Stimulated activated CD4-positive, alpha-beta T cell treated with anti-CD3 and anti-CD28 coated beads, Interleukin-12 subunit alpha, Interleukin-12 subunit beta, amount 100 ng/mL, for 48 hours (primary cell): ENCODE measurements at regions not wholly inside any gene's neighbourhood (a gene's known extent, or its start where the extent isn't known, plus 50 kb on each side); places are given as distances from the start of the nearest gene placed in this dataset.
"Not testable (repeated sequence)": the region's sequence is repeated elsewhere in the genome, so short reads cannot be mapped to it uniquely, and the experiment has no call there.

Experiments
- DNase-seq, 3 donors: peaks; one replicate each; pipeline ENCODE4 v3.0.0-alpha.2; 2020; ENCODE audit warnings: low read depth in 2 of 3, low spot score in 1 of 3

DNA sequence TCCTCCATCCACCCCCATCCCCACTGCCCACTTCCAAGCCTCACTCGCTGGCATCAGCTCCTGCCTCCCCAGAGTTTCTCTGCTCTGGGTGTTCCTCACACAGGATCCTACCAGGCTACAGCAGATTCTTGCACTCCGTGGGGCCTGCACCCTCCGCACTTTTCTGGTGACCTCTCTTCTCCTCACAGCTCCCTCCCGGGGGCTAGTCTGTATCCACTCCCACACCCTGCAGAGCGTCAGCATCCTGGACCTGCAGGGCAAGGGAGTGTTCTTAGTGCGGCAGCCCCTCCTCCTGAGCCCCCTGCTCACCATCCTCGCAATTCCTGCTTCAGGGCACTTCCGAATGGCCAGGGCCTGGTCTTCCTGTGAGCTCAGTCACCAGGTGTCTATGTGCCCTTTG lies 224.2 kb downstream of the DLL1 start:
- no peak for DNase-seq

DNA sequence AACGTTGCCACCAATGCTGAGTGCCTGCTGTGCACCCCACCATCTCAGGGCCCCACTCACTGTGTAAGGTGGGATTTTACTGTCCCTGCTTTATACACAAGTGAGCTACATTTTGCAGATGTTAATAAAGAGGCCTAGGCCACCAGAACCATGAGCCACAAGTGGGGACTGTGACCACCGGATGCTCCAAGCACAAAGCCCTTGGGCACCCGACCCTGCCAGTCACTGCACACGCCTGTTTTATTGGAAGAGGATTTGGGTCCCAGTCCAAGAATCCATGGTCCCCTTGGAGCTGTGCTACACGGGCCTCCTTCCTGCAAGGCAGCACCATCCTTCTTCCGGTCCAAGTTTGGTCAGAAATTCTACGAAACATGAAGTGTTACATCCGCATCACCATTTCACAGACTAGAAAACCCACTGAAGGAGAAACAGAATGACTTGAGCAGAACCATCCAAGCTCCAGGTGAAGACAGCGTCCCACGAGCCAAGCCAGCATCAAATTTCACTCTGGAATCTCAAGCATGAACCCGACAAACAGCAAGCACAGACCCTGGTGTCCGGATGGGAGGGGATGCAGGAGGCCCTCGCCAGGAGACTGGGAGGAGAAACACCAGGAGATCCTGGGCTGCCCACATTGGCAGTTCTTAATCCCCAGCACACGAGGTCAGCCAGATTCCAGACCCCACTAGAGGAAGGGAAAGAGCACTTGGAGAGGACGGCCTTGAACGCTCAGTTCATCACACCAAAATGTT lies 226.9 kb downstream of the DLL1 start:
- no peak for DNase-seq

DNA sequence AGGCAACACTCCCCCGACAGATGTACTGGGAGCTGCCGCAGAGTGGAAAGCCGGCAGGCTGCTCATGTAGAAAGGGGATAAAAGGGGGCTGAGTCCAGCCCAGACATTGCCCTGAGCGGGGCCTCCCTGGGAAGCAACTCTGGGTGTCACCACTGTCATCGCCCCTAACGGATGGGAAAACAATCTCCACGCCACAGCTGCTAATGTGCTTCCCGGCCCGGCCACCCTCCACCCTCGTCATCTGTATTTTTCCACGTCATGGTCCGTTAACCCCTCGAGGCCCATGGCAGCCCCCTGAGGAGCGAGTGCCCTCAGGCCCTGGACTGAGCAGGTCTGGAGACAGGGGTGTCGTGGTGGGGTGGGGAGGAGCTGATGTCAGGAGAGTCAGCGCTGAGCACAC lies 227.4 kb downstream of the DLL1 start:
- DNase-seq, result no peak

- no peak for DNase-seq
Measured at GRCh38 chr6:170062915-170063241, 228.0 kb downstream of the DLL1 start.

DNA sequence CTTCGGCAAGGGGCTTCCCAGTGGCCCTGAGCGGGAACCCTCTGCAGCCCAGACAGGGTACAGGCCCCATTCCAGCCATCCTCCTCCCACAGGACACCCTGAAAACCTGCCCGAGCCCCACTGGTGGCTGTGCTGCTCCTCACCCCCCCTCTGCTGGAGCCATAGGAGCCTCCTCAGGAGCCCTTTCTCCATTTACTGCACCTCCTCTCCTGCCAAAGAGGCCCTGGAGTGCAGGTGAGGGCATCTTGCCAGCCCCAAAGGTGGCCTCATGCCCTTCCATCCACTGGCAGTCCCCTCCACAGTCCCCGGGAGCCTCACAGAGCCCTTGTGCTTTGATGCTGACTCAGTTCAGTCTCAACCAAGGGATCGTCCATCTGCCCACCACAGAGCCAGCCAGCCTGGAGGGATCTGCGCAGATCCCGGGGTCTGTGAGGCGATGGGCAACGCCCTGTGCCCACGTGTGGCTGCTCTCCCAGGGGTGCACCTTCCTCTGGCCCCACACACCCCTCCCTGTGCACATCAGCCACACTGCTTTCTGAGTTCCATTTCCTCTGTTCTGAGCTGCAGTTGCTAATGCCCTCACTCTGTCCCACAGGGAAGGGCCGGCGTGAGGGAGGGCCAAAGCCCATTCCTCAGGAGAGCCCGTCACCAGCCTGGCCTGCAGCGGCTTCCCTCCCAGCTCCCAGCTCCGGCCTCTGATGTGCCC lies 228.5 kb downstream of the DLL1 start:
- no peak for DNase-seq

DNA sequence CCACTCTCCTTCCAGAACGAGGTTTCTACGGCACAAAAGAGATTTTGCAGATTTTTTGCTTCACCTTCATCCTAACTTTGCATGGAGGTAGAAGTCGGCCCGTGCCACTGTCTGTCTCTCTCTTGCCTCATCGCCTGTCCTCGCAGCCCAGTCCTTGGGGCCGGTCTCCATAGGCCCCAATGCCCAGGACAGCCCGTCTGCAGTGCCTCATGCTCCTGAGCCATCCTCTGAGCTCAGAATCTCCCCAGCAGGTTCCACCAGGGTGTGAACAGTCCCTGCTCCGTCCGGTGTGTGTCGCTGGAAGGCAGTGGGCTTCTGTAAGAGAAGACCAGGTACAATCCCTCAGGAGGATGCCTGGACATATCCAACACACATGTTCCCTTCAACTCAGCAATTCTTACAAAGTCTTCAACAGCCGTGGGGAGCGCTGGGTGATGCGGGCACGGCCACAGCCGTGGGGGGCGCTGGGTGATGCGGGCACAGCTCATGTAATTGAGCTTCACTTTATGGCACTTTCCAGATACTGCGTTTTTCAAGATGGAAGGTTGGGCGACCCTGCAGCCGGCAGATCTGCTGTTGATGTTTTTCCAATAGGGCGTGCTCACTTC lies 231.9 kb downstream of the DLL1 start:
- no peak for DNase-seq

DNA sequence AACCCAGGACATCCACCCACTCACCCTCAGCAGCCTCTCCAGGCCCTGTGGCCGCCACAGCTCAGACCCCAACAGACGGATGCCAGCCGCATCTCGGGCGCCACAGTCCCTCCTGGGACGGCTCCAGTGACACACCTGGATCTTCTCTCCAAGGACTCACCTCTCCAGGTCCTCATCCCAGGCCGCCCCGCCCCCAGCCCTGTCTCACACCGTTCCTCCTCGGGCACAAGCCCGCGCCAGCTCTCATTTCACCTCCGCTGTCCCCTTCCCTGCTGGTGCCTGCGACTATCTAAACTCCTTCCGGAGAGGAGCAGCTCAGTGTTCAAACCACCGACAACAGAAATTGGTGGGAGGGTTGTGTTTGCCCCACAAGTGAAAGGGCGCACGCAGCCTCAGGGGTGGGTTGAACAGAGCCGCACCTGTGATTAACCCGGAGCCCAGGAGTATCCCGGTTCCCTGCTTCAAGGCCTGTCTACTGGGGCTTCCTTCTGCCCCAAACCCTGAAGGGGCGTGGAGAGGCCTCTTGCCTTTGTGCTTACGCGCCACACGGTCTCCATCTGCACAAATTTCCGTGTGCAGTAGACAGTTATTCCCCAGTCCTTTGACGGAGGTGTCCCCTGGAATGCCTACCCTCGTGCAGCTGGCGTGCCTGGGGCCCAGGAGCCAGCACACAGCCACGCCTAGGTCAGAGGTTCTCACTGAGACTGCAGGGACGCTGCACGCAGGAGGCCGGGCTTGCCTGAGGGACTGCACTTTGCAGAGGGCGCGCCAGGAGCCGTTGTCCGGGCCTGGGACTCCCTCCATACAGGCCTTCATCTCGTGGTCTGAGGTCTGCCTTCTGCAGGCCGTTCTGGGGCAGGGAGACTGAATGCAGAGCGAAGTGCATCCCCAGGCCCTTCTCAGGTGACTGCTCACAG lies 232.7 kb downstream of the DLL1 start:
- no peak for DNase-seq

GRCh38 chr6:170057034-170057734 lies 233.7 kb downstream of the DLL1 start:
- no peak for DNase-seq

DNA sequence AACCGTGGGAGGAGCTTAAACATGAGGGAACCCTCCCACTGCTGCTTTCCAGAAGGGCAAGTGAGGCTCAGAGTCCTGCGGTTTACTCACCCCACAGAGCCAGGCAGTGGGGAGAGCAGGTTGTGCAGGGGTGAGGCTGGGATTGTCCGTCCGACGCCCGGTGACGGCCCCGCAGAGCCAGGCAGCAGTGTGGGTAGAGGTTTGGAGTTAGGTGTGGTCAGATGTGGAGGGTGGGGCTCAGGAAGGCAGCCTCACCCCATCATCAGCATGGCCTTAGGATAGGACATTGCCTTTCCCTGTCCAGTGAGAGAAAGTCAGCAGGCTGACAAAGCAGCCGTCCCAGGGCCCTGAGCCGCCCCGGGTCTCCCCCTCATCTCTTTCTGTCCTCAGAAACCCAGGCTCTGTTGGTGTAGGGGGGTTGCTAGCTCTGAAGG lies 234.6 kb downstream of the DLL1 start:
- DNase-seq, result no peak

DNA sequence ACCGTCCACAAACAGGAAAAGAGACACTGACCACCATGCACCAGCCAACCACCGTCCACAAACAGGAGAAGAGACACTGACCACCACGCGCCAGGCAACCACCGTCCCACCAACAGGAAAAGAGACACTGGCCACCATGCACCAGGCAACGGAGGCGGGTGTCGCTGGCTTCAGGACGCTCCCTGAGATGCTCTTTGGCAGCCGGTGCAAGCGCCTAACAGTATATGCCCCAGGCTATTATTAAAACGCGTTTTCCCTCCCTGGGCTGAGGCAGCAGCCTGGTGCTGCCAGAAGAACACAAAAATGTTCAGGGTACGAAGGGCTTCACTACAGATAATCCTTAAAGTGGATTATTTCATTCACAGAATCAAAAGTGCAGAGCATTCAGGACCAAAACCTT lies 235.1 kb downstream of the DLL1 start:
- DNase-seq, result not testable (repeated sequence)

DNA sequence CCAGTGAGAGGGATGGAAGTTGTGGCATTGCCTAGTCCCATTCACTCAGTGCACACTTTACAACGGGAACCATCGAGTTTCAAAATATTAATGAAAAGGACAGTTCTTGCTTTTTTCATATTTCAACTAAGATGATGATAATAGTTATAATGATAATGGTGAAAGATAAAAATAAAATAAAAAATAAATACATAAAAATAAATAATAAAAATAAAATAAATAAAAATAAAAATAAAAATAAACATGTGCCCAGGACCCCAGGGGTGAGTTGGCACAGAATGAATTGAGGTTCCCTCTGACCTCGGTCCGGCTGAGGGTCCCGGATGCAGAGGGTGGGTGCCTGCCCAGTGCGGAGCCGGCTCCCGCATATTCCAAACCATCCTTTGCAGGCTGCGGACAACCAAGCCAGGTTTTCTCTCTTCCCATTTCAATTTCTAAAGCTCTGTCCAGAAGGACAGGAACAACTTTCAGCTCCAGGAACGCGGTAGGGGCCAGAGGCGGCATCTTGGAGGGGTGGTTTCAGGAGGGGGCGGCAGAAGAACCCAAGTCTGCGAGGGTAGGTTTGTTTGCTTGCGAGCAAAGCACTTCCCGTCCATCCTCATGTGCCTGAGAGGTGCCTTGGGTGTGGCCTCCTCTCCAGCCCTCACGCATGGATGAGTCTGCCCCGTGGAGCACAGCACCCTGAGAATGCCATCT lies 236.8 kb downstream of the DLL1 start:
- no peak for DNase-seq

DNA sequence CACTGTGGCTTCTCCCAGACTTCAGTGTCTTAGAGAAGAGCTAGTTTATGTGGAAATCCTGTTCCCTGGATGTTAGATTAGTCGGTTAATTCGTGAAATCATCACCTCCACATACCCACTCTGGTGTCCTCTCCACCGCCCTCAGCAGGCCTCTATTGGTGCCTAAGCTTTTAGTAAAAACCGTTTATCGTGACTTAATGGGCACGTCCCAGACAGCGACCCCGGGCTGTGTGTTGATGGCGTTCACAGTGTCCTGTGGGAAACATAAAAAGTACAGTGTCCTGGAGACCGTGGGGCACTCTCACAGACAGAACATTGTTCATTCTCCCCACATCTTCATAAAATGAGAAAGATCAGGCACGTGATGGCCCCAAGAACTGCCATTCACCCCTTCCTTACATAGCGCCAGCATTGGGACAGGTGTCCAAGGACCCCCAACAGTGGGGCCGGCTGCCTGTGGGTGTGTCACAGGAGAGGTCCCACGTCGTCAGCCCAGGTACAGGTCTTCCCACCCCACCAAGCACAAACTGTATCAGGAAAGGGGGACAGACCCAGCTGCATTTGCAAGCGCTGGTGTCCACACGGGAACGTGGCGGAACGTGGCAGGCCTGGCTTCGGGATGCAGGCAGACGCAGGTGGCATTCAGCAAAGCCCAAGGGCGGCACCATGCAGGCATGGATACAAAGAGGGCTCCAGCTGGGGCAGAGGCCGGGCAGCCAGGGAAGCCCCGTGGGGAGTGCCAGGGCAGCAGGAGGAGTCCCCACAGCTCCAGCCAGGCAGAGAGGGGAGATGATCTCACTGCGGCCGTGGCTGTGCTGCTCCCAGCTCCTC lies 237.7 kb downstream of the DLL1 start:
- DNase-seq, result no peak

GRCh38 chr6:170051229-170052172 lies 239.4 kb downstream of the DLL1 start:
- DNase-seq, result no peak

DNA sequence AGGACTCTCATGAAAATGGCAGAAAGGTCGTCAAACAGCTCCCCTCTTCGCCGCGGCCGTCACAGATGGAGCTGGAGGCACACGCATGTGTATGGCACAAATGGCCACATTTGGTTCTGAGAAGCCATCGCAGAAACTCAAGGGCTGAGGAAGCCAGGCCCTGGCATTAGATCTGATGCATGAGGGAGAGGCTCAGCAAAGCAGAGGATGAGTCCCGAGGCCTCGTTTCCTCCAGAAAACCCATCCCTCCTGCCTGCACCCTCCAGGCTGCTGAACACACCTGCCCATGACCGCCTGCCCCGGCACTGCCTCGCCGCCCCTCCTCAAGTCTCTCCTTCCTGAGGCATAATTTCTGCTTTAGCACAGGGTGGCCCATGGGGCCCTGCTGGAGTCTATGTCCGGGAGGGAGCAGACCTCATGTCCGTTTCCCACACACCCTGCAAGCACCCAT lies 240.3 kb downstream of the DLL1 start:
- DNase-seq, result no peak

DNA sequence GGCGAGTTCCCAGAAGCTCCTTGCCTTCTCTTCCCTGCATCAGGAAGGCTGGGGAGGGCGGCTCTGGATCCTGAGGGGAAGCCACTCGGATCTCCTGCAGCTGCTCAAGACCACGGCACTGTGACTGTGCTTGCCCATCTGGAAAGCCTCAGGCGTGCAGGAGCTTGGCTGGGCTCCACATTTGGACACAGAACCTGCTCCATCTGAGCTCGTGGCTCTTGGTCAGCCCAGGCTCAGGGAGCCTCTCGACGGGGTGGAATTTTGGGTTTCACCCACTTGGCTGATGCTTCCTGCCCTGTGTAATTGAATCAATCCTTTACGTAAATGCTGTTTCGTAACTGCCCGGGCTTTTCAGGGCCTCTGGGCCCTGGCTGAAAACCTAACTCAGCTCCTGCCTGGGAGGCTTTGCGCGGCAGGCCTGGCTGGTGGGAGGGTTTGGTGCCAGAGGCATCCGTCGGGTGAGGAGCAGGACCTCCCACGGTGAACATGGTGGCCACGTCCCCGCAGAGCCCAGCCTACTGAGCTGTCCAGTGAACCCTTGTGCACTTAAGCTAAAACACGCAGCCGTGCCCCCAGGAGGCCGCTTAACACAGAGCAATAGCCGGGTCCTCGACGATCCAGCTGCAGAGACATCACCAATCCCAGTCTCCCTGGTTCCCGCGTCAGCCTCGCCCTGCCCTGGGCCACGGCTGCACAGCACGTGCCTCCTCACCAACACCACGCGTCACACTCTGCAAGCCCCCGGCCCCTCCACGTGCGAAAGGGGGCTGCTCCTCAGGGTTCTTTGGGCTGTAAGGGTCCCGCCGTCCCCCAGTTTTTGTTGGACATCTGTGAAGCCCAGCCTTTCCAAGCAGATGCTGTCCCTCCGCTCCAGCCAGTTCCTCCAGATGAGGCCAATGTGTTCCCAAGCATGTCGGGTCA lies 241.0 kb downstream of the DLL1 start:
- no peak for DNase-seq

DNA sequence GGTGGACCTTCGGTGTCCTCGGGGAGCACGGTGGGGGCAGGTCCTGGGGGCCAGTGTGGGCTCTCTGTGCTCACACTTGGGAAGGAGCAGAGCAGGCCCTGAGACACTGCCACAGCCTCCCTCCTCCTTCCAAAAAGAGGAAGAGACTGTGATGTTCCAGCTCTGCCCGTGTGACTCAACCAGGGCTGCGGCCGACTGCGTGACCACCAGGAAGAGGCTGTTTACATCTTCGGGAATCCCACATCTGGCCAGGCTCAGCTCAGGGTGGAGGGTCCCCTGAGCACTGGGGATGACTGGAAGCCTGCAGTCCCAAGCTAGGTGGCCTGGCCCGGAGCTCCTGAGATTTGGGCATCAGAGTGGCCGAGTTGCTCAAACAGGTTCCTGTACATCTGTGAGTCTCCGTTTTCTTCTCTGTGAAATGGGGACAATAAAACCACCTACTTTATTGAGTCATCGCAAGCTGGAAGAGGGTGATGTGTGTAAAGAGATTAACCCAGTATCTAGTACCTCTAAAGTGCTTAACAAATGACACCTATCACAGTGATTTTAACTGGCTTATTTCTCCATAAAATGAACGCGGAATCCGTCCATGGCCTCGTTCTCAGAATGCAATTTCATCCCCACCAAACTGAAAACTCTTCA lies 242.1 kb downstream of the DLL1 start:
- no peak for DNase-seq

DNA sequence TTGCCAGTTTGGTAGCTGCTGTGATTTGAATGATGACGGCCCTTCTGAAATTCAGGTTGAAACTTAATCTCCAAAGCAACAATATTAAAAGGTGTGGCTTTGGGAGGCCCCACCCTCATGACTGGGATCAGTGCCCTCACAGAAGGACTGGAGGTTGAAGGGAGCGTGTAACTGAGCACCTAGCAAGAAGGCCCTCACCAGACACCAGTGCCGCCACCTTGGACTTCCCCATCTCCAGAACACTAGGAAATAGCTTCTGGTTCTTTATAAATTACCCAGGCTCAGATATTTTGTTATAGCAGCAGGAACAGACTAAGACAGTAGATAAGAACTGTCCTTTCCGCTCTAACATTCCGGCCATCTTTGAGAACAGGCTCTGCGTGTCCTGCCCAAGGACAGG lies 243.1 kb downstream of the DLL1 start:
- no peak for DNase-seq
